Spleen (tissue), 11 donors: ENCODE measurements at regions not wholly inside any gene's neighbourhood (a gene's known extent, or its start where the extent isn't known, plus 50 kb on each side); places are given as distances from the start of the nearest gene placed in this dataset.

Experiments
- DNase-seq: peaks from one replicate; pipeline ENCODE4 v3.0.0-alpha.2; 2020
- H3K27ac ChIP-seq, 8 donors: fragments of 200-600 bp; sonication (generic) in 7 of 8; 1 replicate in 4 of 8; 2 replicates in 4 of 8; pipeline versions ENCODE4 v1.5.0 to v1.8.0; 2016 to 2021; ENCODE audit warnings: inconsistent platforms in 4 of 8, mild to moderate bottlenecking in 4 of 8, moderate library complexity in 1 of 8
- H3K27me3 ChIP-seq, 7 donors: fragments of 200-600 bp; sonication (generic) in 6 of 7; replicated peaks in 1 of 7; 1 replicate in 4 of 7; 2 replicates in 3 of 7; pipeline versions ENCODE4 v1.5.0 to v1.8.0; 2016 to 2021; ENCODE audit warnings: inconsistent platforms in 3 of 7, mild to moderate bottlenecking in 1 of 7
- H3K36me3 ChIP-seq, 6 donors: fragments of 200-600 bp; sonication (generic) in 5 of 6; 1 replicate in 4 of 6; 2 replicates in 2 of 6; pipeline versions ENCODE4 v1.5.0 to v1.8.0; 2016 to 2021; ENCODE audit warnings: inconsistent platforms in 2 of 6
- H3K4me1 ChIP-seq, 6 donors: fragments of 200-600 bp; sonication (generic) in 5 of 6; 1 replicate in 3 of 6; 2 replicates in 3 of 6; pipeline versions ENCODE4 v1.5.0 to v1.8.0; 2016 to 2021; ENCODE audit warnings: inconsistent platforms in 3 of 6
- H3K4me3 ChIP-seq, 8 donors: fragments of 200-600 bp; sonication (generic) in 7 of 8; 1 replicate in 4 of 8; 2 replicates in 4 of 8; pipeline versions ENCODE4 v1.5.0 to v1.8.0; 2016 to 2021; ENCODE audit warnings: inconsistent platforms in 4 of 8, mild to moderate bottlenecking in 4 of 8, moderate library complexity in 2 of 8
- H3K9me3 ChIP-seq, 8 donors: fragments of 200-600 bp; sonication (generic) in 7 of 8; 1 replicate in 4 of 8; 2 replicates in 4 of 8; pipeline versions ENCODE4 v1.5.0 to v1.8.0; 2016 to 2021; ENCODE audit warnings: inconsistent platforms in 4 of 8
- POLR2A ChIP-seq, 3 donors: fragments of 450-650 bp; IDR thresholded peaks; one replicate each; pipeline ENCODE4 v1.5.1; 2017; ENCODE audit warnings: antibody characterized with exemption in 3 of 3, mild to moderate bottlenecking in 1 of 3
- POLR2AphosphoS5 ChIP-seq, 3 donors: sonication (generic); formaldehyde crosslinking; IDR thresholded peaks; one replicate each; pipeline ENCODE4 v1.5.1; 2017; ENCODE audit warnings: antibody characterized with exemption in 3 of 3
- WGBS, 5 donors: extraction: QIAGEN DNeasy Blood & Tissue Kit in 3 of 5; methylation state at CpG; one replicate each; pipeline versions ENCODE4 v1.1.5 to v1.1.7; 2013 to 2018; 5-methylcytosine and 5-hydroxymethylcytosine counted together
- intact Hi-C: fragments of 100-400 bp; cut with DNase I; formaldehyde crosslinking; loops from one replicate; pipeline ENCODE4 v1.15.0; 2023; ENCODE audit warnings: low total_unique reads
- TF ChIP-seq, protein P1 (sequence below), 11 experiments: fragments of 200-600 bp in 7 of 11; fragments of 450-650 bp in 4 of 11; sonication (generic) in 4 of 11; IDR thresholded peaks in 8 of 11; conservative IDR thresholded peaks in 3 of 11; 1 replicate in 7 of 11; 2 replicates in 4 of 11; pipeline versions ENCODE4 v1.4.0 to v1.8.0; 2016 to 2021; ENCODE audit warnings: antibody characterized with exemption in 11 of 11, inconsistent platforms in 4 of 11, mild to moderate bottlenecking in 1 of 11
- donor health status: healthy with polysubstance abuse.
- donor health status: DM: no; HTN: no; CAD: no; lungs with moderate emphysema.
- donor health status: DM: no; HTN: no; CAD: no.
- donor health status: Bipolar disorder and iron deficiency.
- donor health status: healthy.
- donor health status: DM: no; HTN: no; CAD: no.
- donor health status: DM: yes; HTN: yes; CAD: no.

- H3K9me3 ChIP-seq = no peaks in the 10 kb centered on the region
- H3K27ac ChIP-seq = no peak overlapping the region
- TF ChIP-seq, protein P1, sequence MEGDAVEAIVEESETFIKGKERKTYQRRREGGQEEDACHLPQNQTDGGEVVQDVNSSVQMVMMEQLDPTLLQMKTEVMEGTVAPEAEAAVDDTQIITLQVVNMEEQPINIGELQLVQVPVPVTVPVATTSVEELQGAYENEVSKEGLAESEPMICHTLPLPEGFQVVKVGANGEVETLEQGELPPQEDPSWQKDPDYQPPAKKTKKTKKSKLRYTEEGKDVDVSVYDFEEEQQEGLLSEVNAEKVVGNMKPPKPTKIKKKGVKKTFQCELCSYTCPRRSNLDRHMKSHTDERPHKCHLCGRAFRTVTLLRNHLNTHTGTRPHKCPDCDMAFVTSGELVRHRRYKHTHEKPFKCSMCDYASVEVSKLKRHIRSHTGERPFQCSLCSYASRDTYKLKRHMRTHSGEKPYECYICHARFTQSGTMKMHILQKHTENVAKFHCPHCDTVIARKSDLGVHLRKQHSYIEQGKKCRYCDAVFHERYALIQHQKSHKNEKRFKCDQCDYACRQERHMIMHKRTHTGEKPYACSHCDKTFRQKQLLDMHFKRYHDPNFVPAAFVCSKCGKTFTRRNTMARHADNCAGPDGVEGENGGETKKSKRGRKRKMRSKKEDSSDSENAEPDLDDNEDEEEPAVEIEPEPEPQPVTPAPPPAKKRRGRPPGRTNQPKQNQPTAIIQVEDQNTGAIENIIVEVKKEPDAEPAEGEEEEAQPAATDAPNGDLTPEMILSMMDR (IDR thresholded peaks at IDR 0.05 in 8 of 11, conservative IDR thresholded peaks at IDR 0.05 in 3 of 11) = no peak
- TF ChIP-seq POLR2A (IDR thresholded peaks at IDR 0.05) (no peak), POLR2AphosphoS5 (IDR thresholded peaks at IDR 0.05) (no peak)
- no peaks in the 10 kb centered on the region for H3K36me3 ChIP-seq
- DNase-seq = no peak
- intact Hi-C loops = no loop called here
- no peaks in the 10 kb centered on the region for H3K4me1 ChIP-seq
- no peaks in the 10 kb centered on the region for H3K27me3 ChIP-seq
- no peak overlapping the region for H3K4me3 ChIP-seq
- 66 to 83% (median 76%) methylated on average over 3 of the region's 3 CpGs for WGBS, 5 donors
Measured at GRCh38 chr18:50460062-50460461, 85.2 kb downstream of the SKA1 start.

DNA sequence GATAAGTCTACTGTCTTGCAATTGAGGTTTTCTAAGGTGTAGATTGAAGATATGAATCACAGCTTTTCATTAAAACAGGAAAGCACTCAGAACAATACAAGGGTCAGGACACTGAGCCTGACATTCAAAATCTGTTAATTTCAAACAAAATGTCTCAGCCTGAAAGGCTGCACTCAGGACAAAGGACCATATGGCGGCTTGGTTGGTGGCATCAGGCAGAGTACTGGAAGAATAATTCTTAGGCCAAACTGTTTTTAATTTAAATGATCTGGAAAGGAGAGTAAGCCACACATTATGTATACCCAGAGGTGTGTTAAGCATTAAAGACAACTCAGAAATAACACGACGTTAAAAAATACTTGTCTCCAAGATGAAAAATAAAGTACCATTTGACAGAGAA, 85.9 kb downstream of the SKA1 start:
- Histone ChIP-seq H3K9me3 (no peaks in the 10 kb centered on the region), H3K4me3 (no peak overlapping the region), H3K36me3 (no peaks in the 10 kb centered on the region), H3K27me3 (no peaks in the 10 kb centered on the region), H3K27ac (no peak overlapping the region), H3K4me1 (no peaks in the 10 kb centered on the region)
- intact Hi-C loops = no loop called here
- DNase-seq = no peak
- WGBS, 5 donors = 77 to 93% (median 90%) methylated on average over 3 of the region's 3 CpGs
- TF ChIP-seq POLR2AphosphoS5 (IDR thresholded peaks at IDR 0.05) (no peak), POLR2A (IDR thresholded peaks at IDR 0.05) (no peak)
- TF ChIP-seq, protein P1 (IDR thresholded peaks at IDR 0.05 in 8 of 11, conservative IDR thresholded peaks at IDR 0.05 in 3 of 11) = no peak

DNA sequence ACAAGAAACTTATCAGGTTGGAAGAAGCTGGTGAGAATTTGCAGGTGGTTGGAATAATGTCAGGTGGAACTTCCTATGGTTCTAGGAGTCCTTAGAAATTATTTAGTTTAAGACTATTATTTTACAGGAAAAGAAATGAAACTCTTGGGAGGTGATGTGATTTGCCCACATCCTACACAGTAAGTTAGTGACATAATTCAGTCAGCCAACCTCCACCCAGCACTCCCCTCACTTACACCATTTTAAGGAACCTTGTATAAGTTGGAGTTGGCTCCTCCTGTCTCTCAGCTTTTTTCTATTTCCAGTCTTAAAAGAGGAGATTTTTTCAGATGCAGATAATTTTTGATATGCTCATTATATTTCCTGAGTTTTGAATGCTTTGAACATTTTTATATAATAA, 86.4 kb downstream of the SKA1 start:
- no peaks in the 10 kb centered on the region for H3K36me3 ChIP-seq
- H3K4me1 ChIP-seq = no peaks in the 10 kb centered on the region
- no peaks in the 10 kb centered on the region for H3K27me3 ChIP-seq
- no peak for TF ChIP-seq POLR2AphosphoS5 (IDR thresholded peaks at IDR 0.05)
- no peak for TF ChIP-seq POLR2A (IDR thresholded peaks at IDR 0.05)
- TF ChIP-seq, protein P1 (IDR thresholded peaks at IDR 0.05 in 8 of 11, conservative IDR thresholded peaks at IDR 0.05 in 3 of 11) = no peak
- no peak overlapping the region for H3K4me3 ChIP-seq
- no peak overlapping the region for H3K27ac ChIP-seq
- no peaks in the 10 kb centered on the region for H3K9me3 ChIP-seq
- no peak for DNase-seq
- intact Hi-C loops = no loop called here

GRCh38 chr18:50465211-50466153, 90.6 kb downstream of the SKA1 start:
- Histone ChIP-seq H3K9me3 (no peaks in the 10 kb centered on the region), H3K4me3 (no peak overlapping the region), H3K36me3 (no peaks in the 10 kb centered on the region), H3K27me3 (no peaks in the 10 kb centered on the region), H3K27ac (no peak overlapping the region), H3K4me1 (no peaks in the 10 kb centered on the region)
- intact Hi-C loops = no loop called here
- no peak for DNase-seq
- TF ChIP-seq POLR2AphosphoS5 (IDR thresholded peaks at IDR 0.05) (no peak), POLR2A (IDR thresholded peaks at IDR 0.05) (no peak)
- TF ChIP-seq, protein P1 (IDR thresholded peaks at IDR 0.05 in 8 of 11, conservative IDR thresholded peaks at IDR 0.05 in 3 of 11) = no peak
- 86 to 94% (median 89%) methylated on average over 7 of the region's 7 CpGs for WGBS, 5 donors
